ENCODE measurements at regions not wholly inside any gene's neighbourhood (a gene's known extent, or its start where the extent isn't known, plus 50 kb on each side); places are given as distances from the start of the nearest gene placed in this dataset.

- TF ChIP-seq CTCF (IDR thresholded peaks at IDR 0.05) (no peak), EP300 (IDR thresholded peaks at IDR 0.05) (no peak), POLR2A (IDR thresholded peaks at IDR 0.05) (no peak)
These were observed 225.3 kb upstream of the TLE4 start for GRCh38 chr9:79346350-79347020.
